Stimulated activated CD8-positive, alpha-beta memory T cell treated with anti-CD3 and anti-CD28 coated beads, Interleukin-4, amount 100 ng/mL, for 4 hours (primary cell): ENCODE measurements at regions not wholly inside any gene's neighbourhood (a gene's known extent, or its start where the extent isn't known, plus 50 kb on each side); places are given as distances from the start of the nearest gene placed in this dataset.
"Not testable (repeated sequence)": the region's sequence is repeated elsewhere in the genome, so short reads cannot be mapped to it uniquely, and the experiment has no call there.

Experiments
- DNase-seq, 2 donors: peaks; one replicate each; pipeline ENCODE4 v3.0.0-alpha.2; 2020; ENCODE audit warnings: low read depth in 2 of 2, low spot score in 1 of 2

- no peak for DNase-seq
These were observed 190.2 kb upstream of the SSTR4 start for GRCh38 chr20:22844959-22845358.

- no peak for DNase-seq
These were observed 188.2 kb upstream of the SSTR4 start for GRCh38 chr20:22846863-22847262.

DNA sequence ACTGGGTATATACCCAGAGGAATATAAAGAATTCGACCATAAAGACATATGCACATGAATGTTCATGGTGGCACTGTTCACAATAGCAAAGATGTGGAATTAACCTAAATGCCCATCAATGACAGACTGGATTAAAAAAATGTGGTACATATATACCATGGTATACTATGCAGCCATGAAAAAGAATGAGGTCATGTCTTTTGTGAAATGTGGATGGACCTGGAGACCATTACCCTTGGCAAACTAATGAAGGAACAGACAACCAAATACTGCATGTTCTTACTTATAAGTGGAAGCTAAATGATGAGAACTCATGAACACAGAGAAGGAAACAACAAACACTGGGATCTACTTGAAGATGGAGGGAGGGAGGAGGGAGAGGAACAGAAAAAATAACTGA is 186.7 kb upstream of the SSTR4 start:
- DNase-seq: no peak

GRCh38 chr20:22851679-22852346 is 183.3 kb upstream of the SSTR4 start:
- DNase-seq: not testable (repeated sequence)

GRCh38 chr20:22861231-22861980 is 173.7 kb upstream of the SSTR4 start:
- DNase-seq: no peak

- DNase-seq: no peak
These were observed 173.1 kb upstream of the SSTR4 start for GRCh38 chr20:22861990-22862389.

DNA sequence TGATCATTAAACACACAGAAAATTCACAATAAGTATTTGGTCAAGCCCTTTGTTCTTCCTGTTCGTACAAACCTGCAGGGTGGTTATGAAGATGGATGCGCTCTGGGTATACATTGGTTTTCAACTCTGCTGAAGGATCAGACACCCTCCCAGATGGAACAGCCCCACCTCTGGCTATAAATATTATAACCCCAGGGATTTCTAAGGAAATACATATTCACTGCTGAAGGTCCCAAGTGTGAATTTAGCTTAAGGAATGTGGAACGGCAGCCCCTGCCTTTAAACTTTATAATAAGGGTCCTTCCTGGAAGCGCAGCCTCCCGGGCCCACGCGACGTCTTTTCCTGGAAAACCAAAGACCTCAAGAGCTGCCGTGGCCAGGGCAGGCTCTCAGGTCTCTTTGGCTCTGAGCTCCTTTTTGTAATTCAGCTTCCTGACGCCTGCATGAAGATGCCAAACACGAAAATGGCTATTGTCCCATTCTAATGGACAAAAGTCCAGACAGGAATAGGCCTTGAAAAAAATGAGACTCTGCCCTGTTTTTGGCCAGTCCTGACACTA is 172.4 kb upstream of the SSTR4 start:
- DNase-seq: no peak

DNA sequence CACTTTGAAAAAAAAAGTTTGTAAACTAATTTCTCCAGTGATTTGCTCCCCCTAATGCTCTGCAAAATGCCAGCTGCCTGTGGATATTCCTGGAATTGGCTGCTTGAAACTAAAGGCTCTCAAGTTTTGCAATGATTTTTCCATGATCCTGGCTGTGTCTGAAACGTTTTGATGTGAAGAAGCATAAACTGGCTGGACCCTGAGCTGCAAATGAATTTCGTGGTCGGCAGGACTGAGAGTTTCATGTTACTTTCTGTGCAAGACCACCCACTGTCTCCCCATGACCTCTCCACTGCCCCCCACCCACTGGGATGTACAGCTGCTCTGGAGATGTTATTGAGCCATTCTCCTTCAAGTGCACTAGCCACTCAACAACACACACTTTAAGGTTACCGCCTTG is 171.3 kb upstream of the SSTR4 start:
- no peak for DNase-seq

- DNase-seq: no peak
These were observed 168.2 kb upstream of the SSTR4 start for GRCh38 chr20:22866812-22867341.

- no peak for DNase-seq
These were observed 156.9 kb upstream of the SSTR4 start for GRCh38 chr20:22878166-22878565.

- DNase-seq: no peak
These were observed 154.8 kb upstream of the SSTR4 start for GRCh38 chr20:22880277-22880676.

- DNase-seq: no peak
These were observed 147.3 kb upstream of the SSTR4 start for GRCh38 chr20:22887796-22888195.

DNA sequence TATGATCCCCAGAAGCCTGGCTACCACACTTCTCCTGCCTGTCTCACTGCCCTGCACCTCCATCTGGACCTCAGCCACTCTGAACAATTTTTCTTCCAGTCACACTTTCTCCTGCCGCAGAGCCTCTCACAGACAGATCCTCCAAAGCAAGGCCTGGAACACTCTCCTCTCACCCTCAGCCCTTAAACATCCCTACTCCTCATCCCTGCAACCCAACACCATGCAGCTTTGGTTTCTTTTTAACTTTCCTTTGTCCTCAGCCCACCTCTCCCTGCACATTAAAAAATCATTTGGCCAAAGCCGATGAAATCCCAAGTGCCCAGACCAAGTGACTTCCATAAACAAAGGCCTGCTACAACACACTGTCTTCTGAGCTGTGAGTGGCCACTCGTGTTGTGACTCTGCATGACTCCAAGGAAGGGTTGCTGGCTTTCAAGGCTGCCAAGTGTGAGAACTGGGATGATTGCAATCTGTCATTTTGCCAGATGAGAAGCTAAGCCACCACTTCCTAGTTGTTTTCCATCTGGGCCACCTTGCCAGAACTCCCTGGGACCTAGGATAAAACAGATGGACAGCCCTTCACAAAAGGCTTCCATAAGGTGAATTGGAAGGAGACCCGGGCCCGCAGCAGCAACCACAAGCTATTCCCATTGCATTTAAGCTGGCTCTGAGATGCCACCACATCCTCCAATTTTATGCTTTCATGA is 144.4 kb upstream of the SSTR4 start:
- no peak for DNase-seq

DNA sequence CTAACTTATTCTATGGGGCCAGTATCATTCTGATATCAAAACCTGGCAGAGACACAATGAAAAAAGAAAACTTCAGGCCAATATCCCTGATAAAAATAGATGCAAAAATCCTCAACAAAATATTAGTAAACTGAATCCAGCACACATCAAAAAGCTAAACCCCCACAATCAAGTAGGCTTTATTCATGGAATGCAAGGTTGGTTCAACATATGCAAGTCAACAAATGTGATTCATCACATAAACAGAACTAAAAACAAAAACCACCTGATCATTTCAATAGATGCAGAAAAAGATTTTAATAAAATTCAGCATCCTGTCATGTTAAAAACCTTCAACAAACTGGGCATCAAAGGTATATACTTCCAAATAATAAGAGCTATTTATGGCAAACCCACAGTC is 133.9 kb upstream of the SSTR4 start:
- no peak for DNase-seq

GRCh38 chr20:22901921-22902320 is 133.2 kb upstream of the SSTR4 start:
- DNase-seq: no peak

DNA sequence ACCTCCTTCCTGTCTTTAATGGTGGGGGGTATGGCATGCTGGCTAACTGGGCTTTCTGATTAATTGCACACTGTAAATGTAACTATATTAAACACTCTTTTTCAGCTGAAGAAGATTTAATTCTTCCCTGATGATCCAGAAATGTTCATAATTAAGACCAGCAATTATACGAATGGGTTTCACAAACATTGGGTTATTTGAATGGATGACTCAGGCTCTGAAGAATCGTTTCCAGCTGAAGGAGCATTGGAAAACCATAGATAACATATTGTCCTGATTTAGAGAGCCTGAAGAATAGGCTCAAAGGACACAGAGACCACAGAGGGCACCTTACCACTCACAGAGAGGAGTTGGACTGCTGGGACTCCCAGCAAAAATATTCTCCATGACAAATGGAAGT is 130.7 kb upstream of the SSTR4 start:
- no peak for DNase-seq

- no peak for DNase-seq
These were observed 130.2 kb upstream of the SSTR4 start for GRCh38 chr20:22904905-22905304.

GRCh38 chr20:22905658-22906057 is 129.5 kb upstream of the SSTR4 start:
- no peak for DNase-seq

- no peak for DNase-seq
These were observed 126.7 kb upstream of the SSTR4 start for GRCh38 chr20:22908437-22908836.

DNA sequence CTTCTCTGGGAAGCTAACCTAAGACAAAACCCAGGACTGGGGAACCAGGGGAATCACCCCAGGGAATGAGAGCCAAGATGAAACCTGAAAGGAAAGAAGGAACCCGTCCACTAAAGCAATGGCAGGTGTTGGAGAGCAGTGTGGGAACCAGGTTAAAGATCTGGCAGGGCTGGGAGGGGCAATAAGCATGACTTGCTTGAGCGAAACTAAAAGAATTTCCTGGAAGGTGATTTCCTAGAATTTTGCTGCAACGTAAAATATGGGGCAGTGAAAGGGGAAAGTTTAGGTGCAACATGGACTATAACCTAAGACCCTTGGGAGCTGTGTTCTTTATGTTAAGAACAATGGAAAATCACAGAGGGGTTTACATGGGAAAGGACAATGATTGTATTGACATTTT is 126.2 kb upstream of the SSTR4 start:
- DNase-seq: no peak

- DNase-seq: no peak
These were observed 125.7 kb upstream of the SSTR4 start for GRCh38 chr20:22909436-22909835.
